Tibial nerve (tissue), 4 donors: ENCODE measurements at regions not wholly inside any gene's neighbourhood (a gene's known extent, or its start where the extent isn't known, plus 50 kb on each side); places are given as distances from the start of the nearest gene placed in this dataset.

Experiments
- DNase-seq, 2 donors: peaks; one replicate each; pipeline ENCODE4 v3.0.0-alpha.2; 2019; ENCODE audit warnings: low spot score in 2 of 2
- H3K27ac ChIP-seq, 4 donors: fragments of 200-600 bp; sonication (generic) in 3 of 4; one replicate each; pipeline ENCODE4 v1.5.1; 2017 to 2019; ENCODE audit warnings: mild to moderate bottlenecking in 1 of 4
- H3K27me3 ChIP-seq, 2 donors: fragments of 200-600 bp; sonication (generic) in 1 of 2; one replicate each; pipeline versions ENCODE4 v1.5.1 to v1.6.0; 2017 to 2019
- H3K36me3 ChIP-seq, 3 donors: fragments of 200-600 bp; sonication (generic); one replicate each; pipeline ENCODE4 v1.5.1; 2018 to 2019
- H3K4me1 ChIP-seq, 4 donors: fragments of 200-600 bp; sonication (generic) in 3 of 4; one replicate each; pipeline ENCODE4 v1.5.1; 2017 to 2019
- H3K4me3 ChIP-seq, 4 donors: fragments of 200-600 bp; sonication (generic) in 3 of 4; one replicate each; pipeline ENCODE4 v1.5.1; 2017 to 2019; ENCODE audit warnings: mild to moderate bottlenecking in 1 of 4, moderate library complexity in 1 of 4
- H3K9me3 ChIP-seq, 4 donors: fragments of 200-600 bp; sonication (generic) in 3 of 4; one replicate each; pipeline ENCODE4 v1.5.1; 2017 to 2019
- EP300 ChIP-seq, 2 donors: sonication (generic); formaldehyde crosslinking; IDR thresholded peaks; one replicate each; pipeline ENCODE4 v1.6.1; 2017; ENCODE audit warnings: antibody characterized with exemption in 2 of 2, mild to moderate bottlenecking in 1 of 2
- POLR2A ChIP-seq, 2 donors: fragments of 450-650 bp; IDR thresholded peaks; one replicate each; pipeline ENCODE4 v1.6.1; 2017; ENCODE audit warnings: antibody characterized with exemption in 2 of 2, mild to moderate bottlenecking in 2 of 2, moderate library complexity in 2 of 2
- WGBS, 2 donors: methylation state at CpG; one replicate each; pipeline ENCODE4 v1.1.5; 2018; 5-methylcytosine and 5-hydroxymethylcytosine counted together
- TF ChIP-seq, protein P1 (sequence below), 5 experiments: fragments of 200-600 bp in 3 of 5; fragments of 450-650 bp in 2 of 5; sonication (generic) in 3 of 5; IDR thresholded peaks; one replicate each; pipeline ENCODE4 v1.5.1; 2016 to 2019; ENCODE audit warnings: antibody characterized with exemption in 5 of 5, mild to moderate bottlenecking in 3 of 5, moderate library complexity in 2 of 5

DNA sequence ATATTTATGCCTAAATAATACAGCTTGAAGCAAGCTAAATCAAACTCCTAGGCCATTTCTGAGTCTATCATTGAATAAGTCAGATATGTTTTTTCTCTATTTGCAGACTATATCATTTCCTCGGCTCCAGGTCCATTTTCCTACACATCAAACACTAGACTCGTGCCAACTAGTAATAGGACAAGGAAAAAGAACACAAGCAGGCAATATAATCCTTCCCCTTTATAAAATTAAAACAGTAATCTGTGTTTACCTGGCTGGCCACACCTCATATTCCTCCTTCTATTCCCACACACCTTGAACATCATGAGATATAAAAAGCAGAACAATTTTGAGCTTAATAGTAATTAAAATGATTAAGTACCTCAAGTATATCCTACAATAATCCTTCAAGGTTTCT, 325.7 kb downstream of the TFEC start:
- no peak overlapping the region for H3K27ac ChIP-seq
- DNase-seq = no peak
- no peaks in the 10 kb centered on the region for H3K36me3 ChIP-seq
- no peaks in the 10 kb centered on the region for H3K9me3 ChIP-seq
- no peaks in the 10 kb centered on the region for H3K4me1 ChIP-seq
- no peak overlapping the region for H3K4me3 ChIP-seq
- TF ChIP-seq, protein P1, sequence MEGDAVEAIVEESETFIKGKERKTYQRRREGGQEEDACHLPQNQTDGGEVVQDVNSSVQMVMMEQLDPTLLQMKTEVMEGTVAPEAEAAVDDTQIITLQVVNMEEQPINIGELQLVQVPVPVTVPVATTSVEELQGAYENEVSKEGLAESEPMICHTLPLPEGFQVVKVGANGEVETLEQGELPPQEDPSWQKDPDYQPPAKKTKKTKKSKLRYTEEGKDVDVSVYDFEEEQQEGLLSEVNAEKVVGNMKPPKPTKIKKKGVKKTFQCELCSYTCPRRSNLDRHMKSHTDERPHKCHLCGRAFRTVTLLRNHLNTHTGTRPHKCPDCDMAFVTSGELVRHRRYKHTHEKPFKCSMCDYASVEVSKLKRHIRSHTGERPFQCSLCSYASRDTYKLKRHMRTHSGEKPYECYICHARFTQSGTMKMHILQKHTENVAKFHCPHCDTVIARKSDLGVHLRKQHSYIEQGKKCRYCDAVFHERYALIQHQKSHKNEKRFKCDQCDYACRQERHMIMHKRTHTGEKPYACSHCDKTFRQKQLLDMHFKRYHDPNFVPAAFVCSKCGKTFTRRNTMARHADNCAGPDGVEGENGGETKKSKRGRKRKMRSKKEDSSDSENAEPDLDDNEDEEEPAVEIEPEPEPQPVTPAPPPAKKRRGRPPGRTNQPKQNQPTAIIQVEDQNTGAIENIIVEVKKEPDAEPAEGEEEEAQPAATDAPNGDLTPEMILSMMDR (IDR thresholded peaks at IDR 0.05) = no peak
- TF ChIP-seq EP300 (IDR thresholded peaks at IDR 0.05) (no peak), POLR2A (IDR thresholded peaks at IDR 0.05) (no peak)
- H3K27me3 ChIP-seq = no peaks in the 10 kb centered on the region
- 74 to 88% methylated on average over 2 of the region's 2 CpGs for WGBS, 2 donors

DNA sequence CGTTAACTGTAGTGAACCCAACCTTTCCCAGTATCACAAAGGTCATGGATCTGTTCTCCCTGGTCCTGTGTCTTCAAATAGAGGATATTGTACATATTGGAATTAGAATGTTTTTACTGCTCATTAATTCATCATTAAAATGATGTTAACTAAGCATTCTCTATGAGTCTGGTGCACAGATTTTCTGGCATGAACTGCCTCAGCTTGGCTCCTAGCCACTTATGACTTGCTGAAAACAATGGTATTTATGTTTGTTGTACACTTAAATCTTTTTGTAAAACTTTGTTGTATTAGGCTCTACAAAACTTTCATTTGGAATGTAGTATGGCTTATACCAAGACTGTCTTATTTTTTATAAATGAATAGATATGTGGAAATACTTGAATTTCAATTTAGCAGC, 329.4 kb downstream of the TFEC start:
- TF ChIP-seq, protein P1 (IDR thresholded peaks at IDR 0.05) = no peak
- TF ChIP-seq EP300 (IDR thresholded peaks at IDR 0.05) = no peak
- Histone ChIP-seq H3K36me3 (no peaks in the 10 kb centered on the region), H3K9me3 (no peaks in the 10 kb centered on the region), H3K4me1 (no peaks in the 10 kb centered on the region), H3K27me3 (no peaks in the 10 kb centered on the region), H3K27ac (no peak overlapping the region), H3K4me3 (no peak overlapping the region)
- whole genome bisulfite sequencing, 2 donors = 39 to 58% methylated on average over 1 of the region's 1 CpG
- DNase-seq = no peak

DNA sequence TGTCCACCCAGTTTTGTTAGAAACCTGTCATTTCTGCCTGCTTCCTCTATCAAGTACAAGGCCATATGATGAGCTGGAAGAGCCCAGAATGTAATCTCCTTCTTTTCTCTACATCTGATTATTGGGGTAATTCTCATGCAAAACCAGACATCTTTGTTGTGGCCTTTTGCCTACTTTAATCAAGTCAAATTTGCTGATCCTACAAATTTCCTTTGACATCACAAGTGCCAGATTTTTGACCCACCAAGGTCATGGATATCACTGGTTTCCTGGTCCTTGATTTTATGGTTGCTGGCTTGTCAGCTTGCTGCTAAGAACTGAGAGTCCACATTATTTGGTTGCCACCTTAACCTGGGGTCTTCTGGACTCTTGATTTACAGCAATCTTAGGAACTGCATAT, 336.1 kb downstream of the TFEC start:
- no peaks in the 10 kb centered on the region for H3K27me3 ChIP-seq
- no peak overlapping the region for H3K4me3 ChIP-seq
- no peaks in the 10 kb centered on the region for H3K9me3 ChIP-seq
- no peaks in the 10 kb centered on the region for H3K4me1 ChIP-seq
- TF ChIP-seq EP300 (IDR thresholded peaks at IDR 0.05) (no peak), POLR2A (IDR thresholded peaks at IDR 0.05) (no peak)
- TF ChIP-seq, protein P1 (IDR thresholded peaks at IDR 0.05) = no peak
- no peaks in the 10 kb centered on the region for H3K36me3 ChIP-seq
- DNase-seq = no peak
- H3K27ac ChIP-seq = no peak overlapping the region

DNA sequence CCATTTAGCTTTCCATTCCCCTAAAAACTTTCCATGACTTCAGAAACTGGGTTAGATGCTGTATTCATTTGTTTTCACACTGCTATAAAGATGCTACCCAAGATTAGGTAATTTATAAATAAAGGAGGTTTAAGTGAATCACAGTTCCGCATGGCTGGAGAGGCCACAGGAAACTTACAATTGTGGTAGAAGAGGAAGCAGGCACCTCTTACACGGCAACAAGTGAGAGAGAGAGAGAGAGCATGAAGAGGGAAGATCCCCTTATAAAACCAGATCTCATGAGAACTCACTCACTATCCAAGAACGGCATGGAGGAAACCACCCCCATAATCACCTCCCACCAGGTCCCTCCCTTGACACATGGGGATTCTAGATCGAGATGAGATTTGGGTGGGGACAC, 336.8 kb downstream of the TFEC start:
- H3K27ac ChIP-seq = no peak overlapping the region
- no peaks in the 10 kb centered on the region for H3K36me3 ChIP-seq
- H3K4me3 ChIP-seq = no peak overlapping the region
- H3K4me1 ChIP-seq = no peaks in the 10 kb centered on the region
- H3K27me3 ChIP-seq = no peaks in the 10 kb centered on the region
- 73 to 80% methylated on average over 4 of the region's 4 CpGs for WGBS, 2 donors
- no peaks in the 10 kb centered on the region for H3K9me3 ChIP-seq
- no peak for DNase-seq
- no peak for TF ChIP-seq EP300 (IDR thresholded peaks at IDR 0.05)
- TF ChIP-seq POLR2A (IDR thresholded peaks at IDR 0.05) = no peak
- TF ChIP-seq, protein P1 (IDR thresholded peaks at IDR 0.05) = no peak

DNA sequence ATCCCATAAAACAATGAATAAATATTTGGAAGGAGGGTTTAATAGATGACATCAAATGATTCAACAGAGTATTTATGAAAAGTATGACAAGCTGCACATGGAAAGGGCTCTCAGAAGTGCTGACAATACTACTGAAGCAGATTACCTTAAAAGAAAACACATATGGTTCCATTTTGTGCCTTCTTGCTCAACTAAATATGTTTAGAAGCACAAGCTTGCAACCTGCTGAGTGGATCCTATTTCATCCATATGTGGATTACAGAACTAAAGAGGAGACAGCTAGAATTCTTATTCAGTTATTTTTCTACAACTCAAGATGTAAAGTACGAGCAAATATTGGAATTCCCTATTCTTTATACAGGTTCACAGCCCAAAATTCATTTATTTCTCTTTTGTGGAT, 340.6 kb downstream of the TFEC start:
- no peak for DNase-seq
- H3K27ac ChIP-seq = no peak overlapping the region
- no peaks in the 10 kb centered on the region for H3K4me1 ChIP-seq
- H3K9me3 ChIP-seq = no peaks in the 10 kb centered on the region
- H3K36me3 ChIP-seq = no peaks in the 10 kb centered on the region
- WGBS, 2 donors = 62 to 69% methylated on average over 1 of the region's 1 CpG
- TF ChIP-seq POLR2A (IDR thresholded peaks at IDR 0.05) = no peak
- TF ChIP-seq, protein P1 (IDR thresholded peaks at IDR 0.05) = no peak
- TF ChIP-seq EP300 (IDR thresholded peaks at IDR 0.05) = no peak
- no peaks in the 10 kb centered on the region for H3K27me3 ChIP-seq
- no peak overlapping the region for H3K4me3 ChIP-seq
